GM18861 (cell line): ENCODE measurements at regions not wholly inside any gene's neighbourhood (a gene's known extent, or its start where the extent isn't known, plus 50 kb on each side); places are given as distances from the start of the nearest gene placed in this dataset.

Experiments
- ATAC-seq: cut with Tn5 transposase; IDR thresholded peaks from one replicate; pipeline ENCODE4 v1.9.1; 2021; ENCODE audit not compliant: unreplicated experiment

DNA sequence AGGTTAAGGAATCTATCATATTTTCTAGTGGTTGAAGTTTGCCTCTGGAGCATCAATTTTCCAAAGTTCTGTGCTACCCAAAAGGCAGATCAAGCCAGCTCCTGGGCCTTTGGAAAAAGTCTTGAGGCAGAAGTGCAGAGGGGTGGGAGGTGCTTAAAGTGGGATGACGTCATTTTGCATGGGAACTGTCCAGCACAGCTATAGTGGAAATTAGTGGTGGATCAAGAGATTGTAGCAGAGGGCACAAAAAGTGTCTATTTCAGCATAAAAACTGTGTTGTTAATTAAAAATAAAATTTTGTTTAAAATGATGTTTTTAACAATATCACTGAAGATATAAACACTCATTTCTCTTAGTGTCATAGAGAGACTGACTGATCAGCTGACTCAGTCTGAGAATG lies 221.9 kb downstream of the LRRN1 start:
- ATAC-seq, result no peak

DNA sequence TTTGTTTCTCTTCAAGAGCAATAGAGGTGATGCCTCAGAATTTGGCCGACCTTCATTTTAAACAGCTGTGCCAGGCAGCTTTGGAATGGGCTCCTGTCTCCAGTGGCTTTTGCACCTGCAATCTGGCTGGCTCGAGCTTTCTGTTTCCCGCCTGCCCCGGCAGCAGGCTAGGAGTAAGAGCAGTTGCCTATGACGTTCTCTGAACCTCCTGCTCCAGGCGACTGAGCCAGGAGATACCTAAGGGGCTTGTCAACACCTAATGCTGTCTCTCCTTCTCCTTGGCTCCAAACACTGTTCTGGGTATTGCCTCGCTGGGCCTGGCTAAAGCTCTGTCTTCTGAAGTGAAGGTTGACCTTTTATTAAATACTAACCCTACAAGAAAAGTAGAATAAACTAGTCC lies 229.9 kb downstream of the LRRN1 start:
- ATAC-seq, result no peak

DNA sequence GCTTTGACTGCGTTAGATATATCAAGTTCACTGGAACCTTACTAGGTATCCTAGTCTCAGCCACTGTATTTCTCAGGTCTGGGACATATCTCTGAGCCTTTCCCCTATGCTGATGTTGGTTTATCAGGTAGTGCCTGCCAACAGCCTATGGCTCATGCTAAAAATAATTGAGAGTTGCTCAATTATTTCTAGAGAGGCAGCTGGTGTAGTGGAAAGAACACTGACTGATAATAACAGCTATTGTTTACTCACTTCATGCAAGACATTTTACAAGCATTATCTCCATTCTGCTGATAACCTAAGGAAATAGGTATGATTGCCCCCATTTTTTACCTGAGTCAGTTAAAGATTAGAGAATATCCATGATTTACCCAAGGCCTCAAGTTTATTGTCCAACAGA lies 231.4 kb downstream of the LRRN1 start:
- ATAC-seq, result no peak

DNA sequence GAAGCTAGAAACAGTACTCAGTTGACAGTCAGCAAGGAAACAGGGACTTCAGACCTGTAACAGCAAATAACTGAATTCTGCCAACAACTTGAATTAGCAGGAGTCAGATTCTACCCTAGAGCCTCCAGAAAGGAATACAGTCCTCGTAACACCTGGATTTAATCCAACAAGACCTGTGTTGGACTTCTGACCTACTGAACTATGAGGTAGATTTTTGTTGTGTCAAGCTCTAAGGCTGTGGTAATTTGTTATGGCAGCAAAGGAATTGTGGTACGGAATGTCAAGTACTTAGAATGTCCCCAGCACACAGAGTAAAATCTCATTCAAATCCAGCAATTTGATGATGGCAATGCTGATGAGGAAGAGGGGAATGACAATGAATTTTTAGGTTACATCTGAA lies 234.1 kb downstream of the LRRN1 start:
- ATAC-seq, result no peak

DNA sequence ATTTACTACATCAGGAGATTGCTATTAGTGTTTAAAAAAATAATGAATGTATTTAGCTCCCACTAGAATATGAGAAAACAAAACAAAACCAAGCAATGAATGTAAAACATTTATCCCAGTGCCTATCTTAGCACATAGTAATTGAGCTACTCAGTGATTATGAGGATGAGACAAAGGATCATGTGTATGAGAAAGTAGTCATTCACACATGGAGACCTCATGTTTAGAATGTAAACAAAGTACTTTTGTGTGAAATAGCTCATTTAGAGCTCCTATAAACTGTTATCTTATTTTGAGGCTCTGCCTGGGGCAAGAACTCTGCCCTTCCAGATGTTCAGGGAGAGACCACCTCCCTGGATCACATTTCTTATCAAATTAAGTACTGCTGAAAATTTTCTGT lies 236.8 kb downstream of the LRRN1 start:
- ATAC-seq, result no peak

DNA sequence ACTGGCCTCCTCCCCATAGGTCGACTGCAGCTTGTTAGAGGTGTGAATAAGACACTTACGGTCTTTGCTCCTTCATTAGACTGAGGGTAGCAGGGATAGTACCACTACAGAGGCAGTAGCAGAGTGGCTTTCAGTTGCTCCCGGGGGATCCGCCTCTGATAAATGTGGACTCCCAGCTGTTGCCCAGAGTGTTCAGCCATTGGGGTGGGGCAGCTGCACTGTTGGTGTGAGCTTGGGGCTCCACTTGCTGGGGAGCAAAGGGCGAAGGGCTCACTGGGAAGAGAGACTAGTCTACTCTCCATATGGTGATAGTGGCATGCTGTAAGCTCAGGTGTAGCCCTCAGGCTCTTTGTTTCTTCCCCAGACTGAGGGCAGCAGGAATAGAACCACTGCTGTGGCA lies 239.1 kb downstream of the LRRN1 start:
- no peak for ATAC-seq

DNA sequence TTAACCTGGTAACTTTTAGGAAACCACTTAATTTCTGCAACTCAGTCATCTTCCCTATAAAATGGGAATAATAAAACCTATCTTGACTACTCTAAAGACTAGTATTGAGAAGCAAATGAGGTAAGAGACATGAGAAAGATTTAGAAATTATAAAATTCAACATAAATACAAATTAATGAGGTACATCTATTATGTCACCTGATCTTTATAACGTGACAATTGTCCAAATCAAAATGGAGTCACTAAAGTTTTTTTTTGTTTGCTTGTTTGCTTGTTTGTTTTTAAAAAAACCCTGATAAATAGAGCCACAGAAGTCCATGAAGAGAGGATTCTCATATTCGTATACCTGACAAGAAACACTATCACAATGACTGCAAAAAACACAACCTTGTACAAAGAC lies 242.8 kb downstream of the LRRN1 start:
- ATAC-seq, result no peak

DNA sequence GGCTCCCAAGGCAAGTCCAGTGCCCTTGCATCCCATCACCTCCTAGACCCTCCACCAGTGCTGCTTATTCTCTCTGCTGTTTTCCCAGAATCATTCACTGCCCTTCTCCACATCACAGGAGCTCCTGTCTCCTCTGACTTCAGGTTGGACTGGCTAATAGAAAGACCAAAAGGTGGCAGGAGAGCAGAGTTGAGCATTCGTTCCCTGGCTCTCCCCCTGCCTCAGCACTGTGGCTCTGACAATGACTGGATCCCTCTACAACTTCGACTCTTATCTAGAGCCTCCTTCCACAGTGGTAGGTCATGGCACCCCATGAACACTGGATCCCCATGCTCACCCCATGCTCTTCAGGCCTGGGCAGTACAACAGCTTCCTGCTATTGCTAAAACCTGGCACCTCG lies 243.6 kb downstream of the LRRN1 start:
- ATAC-seq, result no peak

DNA sequence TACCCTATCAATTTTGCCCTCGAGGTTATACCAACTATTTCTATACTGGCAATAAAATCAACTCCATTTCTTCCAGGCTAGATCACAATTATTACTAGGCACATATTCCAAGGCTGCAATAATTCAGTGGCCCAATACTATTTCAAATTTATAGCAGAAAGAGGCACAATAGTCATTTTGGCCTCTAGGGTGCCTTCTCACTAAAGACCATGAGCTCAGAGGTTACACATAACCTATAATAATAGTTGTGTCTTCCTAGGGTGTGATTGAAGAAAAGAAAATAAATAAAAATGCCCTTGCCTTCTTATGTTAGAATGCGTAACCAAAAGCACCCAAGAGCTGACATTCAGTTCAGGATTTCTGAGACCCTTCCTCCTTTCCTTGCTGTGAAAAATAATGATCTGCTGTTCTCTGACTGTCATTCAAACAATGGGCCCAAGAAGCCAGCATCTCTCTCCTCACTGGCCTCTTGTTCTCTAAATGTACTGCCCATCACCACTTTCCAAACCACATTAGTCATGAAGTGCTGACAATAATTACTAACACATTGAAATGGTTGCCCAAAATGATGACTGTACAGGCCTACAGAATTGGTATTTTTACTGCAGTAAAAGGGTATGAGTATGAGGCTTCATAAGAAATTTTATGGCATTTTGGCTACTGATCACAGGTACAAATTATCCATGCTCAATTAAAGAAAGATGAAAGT lies 244.8 kb downstream of the LRRN1 start:
- ATAC-seq, result no peak

DNA sequence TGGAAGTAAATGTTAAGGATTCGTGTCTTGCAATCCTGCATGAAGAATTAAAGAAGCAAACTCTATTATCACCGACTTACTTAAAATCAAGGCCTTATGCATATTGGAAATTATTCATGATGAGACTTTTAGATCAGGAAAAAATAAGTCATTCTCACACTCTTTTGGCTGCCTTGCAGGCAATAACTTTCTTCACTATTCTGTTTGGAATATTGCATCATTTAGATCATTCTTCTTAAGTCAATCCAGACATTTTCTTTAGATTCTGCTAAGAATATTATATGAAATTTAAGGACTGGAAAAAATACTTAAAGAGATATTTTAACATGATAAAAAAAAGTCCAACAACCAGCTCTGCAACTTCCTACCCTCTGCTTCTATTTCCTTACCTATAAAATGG lies 245.4 kb downstream of the LRRN1 start:
- ATAC-seq, result no peak

DNA sequence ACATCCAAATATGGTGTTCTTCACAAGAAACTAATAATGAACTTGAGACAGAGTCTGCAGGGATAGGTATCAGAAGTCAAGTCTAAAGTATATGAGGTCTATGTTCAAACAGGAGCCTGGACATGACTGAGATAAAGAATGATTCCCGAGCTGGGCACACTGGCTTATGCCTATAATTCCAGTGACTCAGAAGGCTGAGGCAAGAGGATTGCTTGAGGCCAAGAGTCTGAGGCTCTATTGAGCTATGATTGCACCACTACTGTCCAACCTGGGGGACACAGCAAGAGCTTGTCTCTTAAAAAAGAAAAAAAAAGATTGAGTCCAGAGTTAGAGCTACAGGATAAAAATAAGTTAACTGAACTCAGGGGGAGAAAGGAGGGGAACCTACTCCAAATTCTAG lies 246.5 kb downstream of the LRRN1 start:
- ATAC-seq, result no peak

DNA sequence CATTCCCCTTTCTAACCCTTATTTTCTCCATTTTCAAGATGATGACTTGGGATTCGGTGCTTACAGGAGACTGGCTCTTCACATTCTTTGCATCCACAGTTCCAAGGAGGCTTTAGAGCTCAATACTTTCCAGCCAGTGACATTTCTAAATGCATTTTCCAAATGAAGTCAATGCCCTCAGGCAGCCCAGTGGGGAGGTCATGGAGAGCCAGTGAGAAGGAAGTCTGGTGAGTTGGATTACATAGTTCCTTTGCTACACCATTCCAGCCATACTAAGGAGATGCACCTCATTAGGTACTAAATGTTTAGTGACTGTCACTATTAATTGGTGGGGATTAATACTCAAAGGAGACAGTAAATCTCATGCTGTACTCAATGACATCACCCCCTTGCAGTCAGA lies 248.1 kb downstream of the LRRN1 start:
- ATAC-seq, result no peak

DNA sequence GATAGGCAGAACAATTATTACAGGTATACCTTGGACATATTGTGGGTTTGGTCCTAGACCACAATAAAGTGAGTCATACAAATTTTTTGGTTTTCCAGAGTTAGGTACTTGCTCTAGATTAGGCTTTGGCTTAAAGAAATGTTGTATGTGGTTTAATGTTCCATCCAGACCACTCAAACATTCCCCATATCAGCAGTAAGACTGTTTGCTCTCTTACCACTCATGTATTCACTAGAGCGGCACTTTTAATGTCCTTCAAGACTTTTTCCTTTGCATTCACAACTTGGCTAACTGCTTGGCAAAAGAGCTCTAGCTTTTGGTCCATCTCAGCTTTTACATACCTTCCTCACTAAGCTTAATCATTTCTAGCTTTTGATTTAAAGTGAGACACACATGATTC lies 250.5 kb upstream of the SETMAR start:
- no peak for ATAC-seq

DNA sequence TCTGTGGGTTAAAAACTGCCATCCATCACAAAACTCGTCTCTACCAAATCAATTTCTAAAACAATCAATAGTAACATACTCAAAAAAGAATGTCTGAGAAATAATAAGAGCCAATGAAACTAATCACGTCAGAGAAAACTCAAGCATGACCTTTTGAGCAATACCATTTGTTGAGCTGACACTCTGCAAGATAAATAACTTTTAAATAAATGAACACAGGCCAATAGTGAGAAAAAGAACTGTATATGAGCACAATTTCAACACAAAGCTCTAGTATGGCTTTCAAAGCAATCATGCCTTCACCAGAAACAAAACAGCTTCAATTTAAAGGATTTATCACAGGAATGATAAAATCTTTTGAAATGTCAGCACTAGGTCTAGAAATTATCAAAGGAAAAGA lies 249.2 kb upstream of the SETMAR start:
- ATAC-seq, result no peak

DNA sequence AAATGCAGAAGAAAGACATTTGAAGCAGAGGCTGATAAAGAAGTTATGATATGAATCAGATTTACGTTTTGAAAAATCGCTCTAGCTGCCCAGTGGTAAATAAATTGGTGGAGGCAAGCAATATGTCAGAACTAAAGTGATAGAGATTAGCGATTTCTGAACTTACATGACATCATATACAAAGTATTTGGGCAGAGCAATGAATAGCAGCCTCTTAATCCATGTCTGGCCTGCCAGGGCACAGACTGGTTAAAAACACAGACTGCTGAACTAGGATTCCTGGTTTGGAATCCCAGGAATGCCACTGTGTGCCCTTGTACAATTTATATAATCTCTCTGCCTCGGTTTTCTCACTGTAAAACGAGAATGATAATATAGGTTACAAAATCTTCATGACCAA lies 243.1 kb upstream of the SETMAR start:
- no peak for ATAC-seq

DNA sequence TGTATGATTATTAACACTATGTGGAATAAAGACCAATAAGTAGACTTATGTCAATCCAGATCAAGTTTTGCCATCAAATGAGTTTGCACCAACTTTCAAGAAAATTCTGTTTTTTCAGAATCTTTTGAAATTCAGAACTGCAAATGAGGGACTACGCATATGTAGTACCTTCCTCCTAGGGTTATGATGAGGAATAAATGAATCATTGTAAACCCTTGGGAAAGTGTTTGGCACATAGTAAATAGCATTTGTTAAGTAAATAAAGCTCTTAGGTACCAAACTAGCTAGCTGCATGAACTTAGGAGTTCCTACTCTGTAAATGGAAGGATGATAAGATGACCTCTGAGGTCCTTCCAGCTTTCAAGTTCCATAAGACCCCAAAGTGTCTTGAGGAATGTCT lies 242.6 kb upstream of the SETMAR start:
- ATAC-seq, result no peak

DNA sequence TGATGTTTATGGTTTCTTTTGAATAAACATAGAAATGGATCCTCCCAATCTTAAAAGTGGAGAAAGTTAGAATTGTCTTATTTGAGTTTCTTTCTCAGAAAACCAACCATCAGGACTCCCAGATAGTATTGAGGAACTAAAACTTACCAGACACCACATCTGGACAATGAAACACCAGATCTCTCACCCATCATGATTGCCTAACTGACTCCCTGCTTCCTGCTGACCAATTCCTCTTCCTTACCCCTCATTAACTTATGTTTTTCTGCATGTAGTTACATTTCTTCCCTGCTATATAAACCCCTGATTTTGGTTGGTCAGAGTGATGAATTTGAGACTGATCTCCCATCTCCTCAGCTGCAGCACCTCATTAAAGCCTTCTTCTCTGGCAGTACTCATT lies 242.0 kb upstream of the SETMAR start:
- ATAC-seq, result no peak

DNA sequence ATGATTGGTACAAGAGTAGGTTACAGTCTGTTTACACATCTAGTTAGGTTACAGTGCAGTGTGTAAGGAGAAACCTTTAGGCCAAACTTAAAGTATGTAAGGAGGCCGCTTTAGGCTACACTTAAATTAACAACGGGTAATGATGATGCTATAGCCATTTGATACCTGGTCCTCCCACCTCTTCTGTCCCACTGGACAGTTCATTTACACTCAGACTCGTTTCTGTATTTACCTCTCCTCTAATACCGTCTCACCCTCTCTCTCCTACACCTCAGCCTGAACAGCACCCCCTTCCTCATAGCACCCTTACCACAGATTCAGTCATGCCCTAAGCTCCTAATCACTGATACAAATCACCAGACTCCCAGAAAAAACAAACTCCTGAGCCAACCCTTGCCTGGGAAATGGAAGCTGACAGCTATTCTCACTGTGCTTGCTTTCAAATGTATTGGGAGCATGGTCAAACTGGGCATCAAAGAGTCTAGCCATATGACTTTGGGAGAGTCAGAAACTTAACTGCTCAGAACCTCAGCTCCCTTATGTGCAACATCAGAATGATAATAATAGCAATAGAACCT lies 241.3 kb upstream of the SETMAR start:
- ATAC-seq, result no peak

DNA sequence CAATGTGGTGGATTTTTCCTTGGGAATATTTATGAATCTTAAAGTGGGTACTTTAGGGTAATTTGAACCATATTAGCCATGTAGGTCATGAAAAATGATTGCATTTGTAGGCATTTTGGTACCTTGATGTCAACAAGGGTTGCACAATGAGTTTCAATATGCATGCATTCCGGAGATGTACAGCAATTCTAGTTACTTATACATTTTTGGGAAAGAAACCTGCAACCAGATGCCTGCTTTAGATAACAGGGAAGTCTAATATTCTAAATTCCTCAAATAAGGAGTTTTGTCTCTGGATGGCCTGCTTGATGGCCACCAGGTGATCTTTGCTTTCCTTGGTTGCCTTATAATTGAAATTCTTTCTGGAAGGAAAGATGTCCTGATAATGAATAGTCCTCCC lies 240.5 kb upstream of the SETMAR start:
- no peak for ATAC-seq

DNA sequence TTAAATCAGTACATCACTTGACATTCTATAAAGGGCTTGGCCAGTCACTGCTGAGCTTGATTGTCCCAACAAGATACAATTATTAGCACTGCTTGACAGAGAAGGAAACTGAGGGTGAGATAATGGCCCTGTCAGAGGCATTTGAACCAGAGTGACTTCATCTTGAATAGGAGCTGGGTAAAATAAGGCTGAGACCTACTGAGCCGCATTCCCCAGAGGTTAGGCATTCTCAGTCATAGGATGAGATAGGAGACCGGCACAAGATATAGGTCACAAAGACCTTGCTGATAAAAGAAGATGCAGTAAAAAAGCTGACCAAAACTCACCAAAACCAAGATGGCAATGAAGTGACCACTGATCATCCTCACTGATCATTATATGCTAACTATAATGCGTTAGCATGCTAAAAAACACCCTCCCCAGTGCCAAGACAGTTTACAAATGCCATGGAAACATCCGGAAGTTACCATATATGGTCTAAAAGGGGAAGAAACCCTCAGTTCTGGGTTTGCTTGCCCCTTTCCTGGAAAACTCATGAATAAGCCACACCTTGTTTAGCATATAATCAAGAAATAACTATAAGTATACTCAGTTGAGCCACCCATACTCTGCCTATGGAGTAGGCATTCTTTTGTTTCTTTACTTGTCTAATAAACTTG lies 239.1 kb upstream of the SETMAR start:
- ATAC-seq, result no peak

DNA sequence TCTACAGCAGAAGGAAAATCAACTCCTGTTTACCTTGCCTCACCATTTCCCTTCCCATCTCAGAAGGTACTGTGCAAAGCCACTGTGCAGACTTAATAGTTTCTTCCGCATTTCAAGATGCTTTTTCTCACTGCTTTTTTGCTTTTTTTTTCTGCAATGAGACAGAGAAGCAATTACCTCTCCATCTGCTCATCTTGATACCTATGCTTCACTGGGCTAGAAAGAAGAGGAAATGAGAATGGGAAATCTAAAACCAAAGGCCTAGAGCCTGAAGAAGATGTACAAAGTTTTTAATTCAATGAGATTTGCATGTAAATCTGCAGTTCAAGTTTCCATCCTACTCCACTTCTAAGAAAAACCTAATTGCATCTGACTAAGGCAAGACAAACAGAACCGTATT lies 238.1 kb upstream of the SETMAR start:
- ATAC-seq, result no peak

DNA sequence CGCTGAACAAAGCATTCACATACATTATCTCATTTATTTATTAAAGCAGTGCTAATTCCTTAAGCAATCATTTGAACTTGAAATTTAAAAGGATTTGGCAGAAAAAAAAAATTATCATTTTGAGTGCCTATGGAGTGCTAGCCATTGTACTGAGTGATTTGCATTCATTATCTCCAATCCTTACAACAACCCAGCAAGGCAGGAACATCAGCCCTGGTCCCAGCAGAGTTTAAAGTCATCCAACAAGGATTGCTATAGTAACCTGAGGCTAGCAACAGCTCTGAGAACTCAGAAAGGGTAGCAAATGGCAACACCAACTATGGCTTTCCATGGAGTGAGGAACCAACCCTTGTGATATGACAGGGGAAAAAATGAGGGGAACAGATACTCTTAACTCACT lies 237.6 kb upstream of the SETMAR start:
- no peak for ATAC-seq

DNA sequence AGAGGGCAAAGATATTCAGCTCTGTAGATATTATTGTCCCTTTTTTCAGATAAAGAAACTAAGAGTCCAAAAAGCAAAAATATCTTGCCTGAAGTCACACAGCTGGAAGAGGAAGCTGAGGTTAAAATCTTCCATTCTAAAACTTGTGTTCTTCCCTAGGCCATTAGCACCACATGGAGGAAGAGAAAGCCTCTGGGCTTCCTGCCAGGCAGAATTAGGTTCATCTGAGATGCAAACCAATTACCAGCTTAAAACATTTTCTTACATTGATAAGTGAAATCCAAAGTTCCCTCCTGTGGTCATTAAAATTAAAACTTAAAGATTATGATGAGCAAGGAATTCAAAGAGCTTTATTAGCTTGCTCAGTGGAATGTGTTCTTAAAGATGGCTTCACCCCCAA lies 235.3 kb upstream of the SETMAR start:
- ATAC-seq, result no peak
